Neural progenitor cell (in vitro differentiated cells): ENCODE measurements at regions not wholly inside any gene's neighbourhood (a gene's known extent, or its start where the extent isn't known, plus 50 kb on each side); places are given as distances from the start of the nearest gene placed in this dataset.

Experiments used
- CTCF ChIP-seq: fragments of 200-600 bp; sonication (generic); IDR thresholded peaks from 2 replicates; pipeline ENCODE4 v1.5.1; 2017; ENCODE audit warnings: antibody characterized with exemption, mild to moderate bottlenecking
- EZH2 ChIP-seq: fragments of 200-600 bp; sonication (generic); IDR thresholded peaks from 2 replicates; pipeline ENCODE4 v1.6.1; 2017; ENCODE audit warnings: antibody characterized with exemption, mild to moderate bottlenecking, moderate library complexity

- TF ChIP-seq CTCF (no peak), EZH2 (no peak)
These were observed 68.8 kb upstream of the SPTBN1 start for GRCh38 chr2:54387059-54387991.
